ENCODE measurements at regions not wholly inside any gene's neighbourhood (a gene's known extent, or its start where the extent isn't known, plus 50 kb on each side); places are given as distances from the start of the nearest gene placed in this dataset.
A peak's percentile ranks its signal among the peaks of the same experiment; 100 is the strongest.

- H3K27ac ChIP-seq (ENCODE audit: low read depth in 1 of 2, low read length in 2 of 2): no peak overlapping the region
- no peak overlapping the region for H3K4me3 ChIP-seq (ENCODE audit: low read length)
- ChIA-PET CTCF (no interaction called here), POLR2A (interaction anchor here (1.0 kb wide), 1 partner anchor 14 kb away, joined by 4 read pairs; no protein-coding TSS in a partner anchor)
- ATAC-seq (ENCODE audit: poor library complexity) (no peak), DNase-seq (peak in 3 of 14 experiments; percentile 22 to 65 (median 57))
- TF ChIP-seq CTCF (IDR thresholded peaks at IDR 0.05): no peak
- H3K36me3 ChIP-seq (ENCODE audit: insufficient read depth, low read length): no peaks in the 10 kb centered on the region
- intact Hi-C loops (cut with DNase I, micrococcal nuclease): no loop called here
- Mint-ChIP-seq H3K36me3 (ENCODE audit: low read depth) (no peaks in the 10 kb centered on the region), H3K4me3 (peak overlapping the region; percentile 3), H3K27me3 (no peaks in the 10 kb centered on the region), H3K9me3 (no peaks in the 10 kb centered on the region), H3K27ac (no peak overlapping the region), H3K4me1 (ENCODE audit: low read depth) (peaks cover 15% of the 10 kb centered on the region)
- H3K4me1 ChIP-seq (ENCODE audit: insufficient read depth, low read length): no peaks in the 10 kb centered on the region
- H3K27me3 ChIP-seq (ENCODE audit: control insufficient read depth in 1 of 2, insufficient read depth in 2 of 2, low read length in 2 of 2): no peaks in the 10 kb centered on the region
- no peaks in the 10 kb centered on the region for H3K9me3 ChIP-seq (ENCODE audit: control insufficient read depth in 1 of 2, insufficient read depth in 1 of 2, low read length in 2 of 2)
Measured at GRCh38 chr1:173122958-173123852, 72.5 kb upstream of the TNFSF18 start.

- H3K27me3 ChIP-seq (ENCODE audit: control insufficient read depth in 1 of 2, insufficient read depth in 2 of 2, low read length in 2 of 2): no peaks in the 10 kb centered on the region
- no peaks in the 10 kb centered on the region for H3K27me3 Mint-ChIP-seq
- ChIA-PET CTCF (no interaction called here), POLR2A (interaction anchor here (1.0 kb wide), 1 partner anchor 15 kb away, joined by 4 read pairs; no protein-coding TSS in a partner anchor)
- TF ChIP-seq CTCF (IDR thresholded peaks at IDR 0.05): no peak
- ATAC-seq (ENCODE audit: poor library complexity) (no peak), DNase-seq (no peak)
- H3K9me3 ChIP-seq (ENCODE audit: control insufficient read depth in 1 of 2, insufficient read depth in 1 of 2, low read length in 2 of 2): no peaks in the 10 kb centered on the region
- no peaks in the 10 kb centered on the region for H3K9me3 Mint-ChIP-seq
- intact Hi-C loops (cut with DNase I, micrococcal nuclease): no loop called here
- H3K4me1 ChIP-seq (ENCODE audit: insufficient read depth, low read length): no peaks in the 10 kb centered on the region
- no peaks in the 10 kb centered on the region for H3K36me3 Mint-ChIP-seq (ENCODE audit: low read depth)
- peaks cover 15% of the 10 kb centered on the region for H3K4me1 Mint-ChIP-seq (ENCODE audit: low read depth)
- no peak overlapping the region for H3K27ac ChIP-seq (ENCODE audit: low read depth in 1 of 2, low read length in 2 of 2)
- no peak overlapping the region for H3K4me3 Mint-ChIP-seq
- H3K4me3 ChIP-seq (ENCODE audit: low read length): no peak overlapping the region
- H3K36me3 ChIP-seq (ENCODE audit: insufficient read depth, low read length): no peaks in the 10 kb centered on the region
- H3K27ac Mint-ChIP-seq: no peak overlapping the region
Measured at GRCh38 chr1:173122344-173122935, 71.7 kb upstream of the TNFSF18 start.

GRCh38 chr1:173118404-173118803 lies 67.7 kb upstream of the TNFSF18 start:
- Histone ChIP-seq H3K4me3 (ENCODE audit: low read length) (no peak overlapping the region), H3K9me3 (ENCODE audit: control insufficient read depth in 1 of 2, insufficient read depth in 1 of 2, low read length in 2 of 2) (no peaks in the 10 kb centered on the region), H3K27ac (ENCODE audit: low read depth in 1 of 2, low read length in 2 of 2) (no peak overlapping the region), H3K36me3 (ENCODE audit: insufficient read depth, low read length) (no peaks in the 10 kb centered on the region), H3K4me1 (ENCODE audit: insufficient read depth, low read length) (no peaks in the 10 kb centered on the region), H3K27me3 (ENCODE audit: control insufficient read depth in 1 of 2, insufficient read depth in 2 of 2, low read length in 2 of 2) (no peaks in the 10 kb centered on the region)
- TF ChIP-seq CTCF (IDR thresholded peaks at IDR 0.05): no peak
- Mint-ChIP-seq H3K27ac (no peak overlapping the region), H3K9me3 (no peaks in the 10 kb centered on the region), H3K27me3 (no peaks in the 10 kb centered on the region), H3K4me3 (no peak overlapping the region), H3K4me1 (ENCODE audit: low read depth) (peaks cover 11% of the 10 kb centered on the region), H3K36me3 (ENCODE audit: low read depth) (no peaks in the 10 kb centered on the region)
- ATAC-seq (ENCODE audit: poor library complexity): no peak
- CTCF ChIA-PET: no interaction called here
- intact Hi-C loops (cut with DNase I, micrococcal nuclease): no loop called here
- POLR2A ChIA-PET: no interaction called here
- DNase-seq: no peak

All from CD4-positive, alpha-beta T cell (primary cell).